ENCODE measurements at regions not wholly inside any gene's neighbourhood (a gene's known extent, or its start where the extent isn't known, plus 50 kb on each side); places are given as distances from the start of the nearest gene placed in this dataset.

GRCh38 chr5:82487131-82487530, 209.0 kb upstream of the RPS23 start (continued):
- TF ChIP-seq STAT6 (CRISPR knock-in tag; conservative IDR thresholded peaks at IDR 0.05; ENCODE audit: low read depth) (no peak), SMAD4 (CRISPR knock-in tag; IDR thresholded peaks at IDR 0.05) (no peak), CREM (CRISPR knock-in tag; IDR thresholded peaks at IDR 0.05) (no peak), FOXP1 (CRISPR knock-in tag; IDR thresholded peaks at IDR 0.05; ENCODE audit: borderline replicate concordance) (no peak), IRF1 (CRISPR knock-in tag; IDR thresholded peaks at IDR 0.05) (no peak), AR (CRISPR knock-in tag; IDR thresholded peaks at IDR 0.05) (no peak), NFATC4 (CRISPR knock-in tag; IDR thresholded peaks at IDR 0.05) (no peak), GABPB1 (CRISPR knock-in tag; IDR thresholded peaks at IDR 0.05) (no peak)

- no peak for DNase-seq (ENCODE audit: low spot score)
- ChIA-PET POLR2A (no interaction called here), CTCF (no interaction called here)
- Mint-ChIP-seq H3K9me3 (0 out of 2 replicates have a peak, but pooled peaks cover 3% of the 10 kb centered on the region), H3K36me3 (no peaks in the 10 kb centered on the region), H3K4me3 (no peak overlapping the region), H3K27ac (no peak overlapping the region), H3K27me3 (ENCODE audit: low read depth) (no peaks in the 10 kb centered on the region), H3K4me1 (no peaks in the 10 kb centered on the region)
- no peak for ATAC-seq
- TF ChIP-seq ZNF219 (CRISPR knock-in tag; IDR thresholded peaks at IDR 0.05; ENCODE audit: borderline replicate concordance) = no peak
- TF ChIP-seq AR (CRISPR knock-in tag; IDR thresholded peaks at IDR 0.05) = no peak
- TF ChIP-seq FOXK1 (CRISPR knock-in tag; IDR thresholded peaks at IDR 0.05) = no peak
- no peak for TF ChIP-seq NR3C1 (CRISPR knock-in tag; conservative IDR thresholded peaks at IDR 0.05; ENCODE audit: low read depth)
- no peak for TF ChIP-seq FOXP1 (CRISPR knock-in tag; IDR thresholded peaks at IDR 0.05; ENCODE audit: borderline replicate concordance)
- TF ChIP-seq ZNF423 (CRISPR knock-in tag; IDR thresholded peaks at IDR 0.05) = no peak
- no peak for TF ChIP-seq ETV6 (CRISPR knock-in tag; IDR thresholded peaks at IDR 0.05)
- no peak for TF ChIP-seq KAT7 (CRISPR knock-in tag; IDR thresholded peaks at IDR 0.05; ENCODE audit: borderline replicate concordance)
- no peak for TF ChIP-seq ZNF425 (CRISPR knock-in tag; conservative IDR thresholded peaks at IDR 0.05)
- TF ChIP-seq NR1H2 (CRISPR knock-in tag; IDR thresholded peaks at IDR 0.05) = no peak
- TF ChIP-seq E2F4 (CRISPR knock-in tag; IDR thresholded peaks at IDR 0.05; ENCODE audit: borderline replicate concordance, low read depth) = no peak
- no peak for TF ChIP-seq ZNF263 (CRISPR knock-in tag; IDR thresholded peaks at IDR 0.05; ENCODE audit: low read depth)
- no peak for TF ChIP-seq ZNF532 (CRISPR knock-in tag; IDR thresholded peaks at IDR 0.05; ENCODE audit: borderline replicate concordance)
- TF ChIP-seq CREM (CRISPR knock-in tag; IDR thresholded peaks at IDR 0.05) = no peak
These were observed 202.2 kb upstream of the RPS23 start for GRCh38 chr5:82480331-82480730.
